ENCODE measurements at regions not wholly inside any gene's neighbourhood (a gene's known extent, or its start where the extent isn't known, plus 50 kb on each side); places are given as distances from the start of the nearest gene placed in this dataset.

DNA sequence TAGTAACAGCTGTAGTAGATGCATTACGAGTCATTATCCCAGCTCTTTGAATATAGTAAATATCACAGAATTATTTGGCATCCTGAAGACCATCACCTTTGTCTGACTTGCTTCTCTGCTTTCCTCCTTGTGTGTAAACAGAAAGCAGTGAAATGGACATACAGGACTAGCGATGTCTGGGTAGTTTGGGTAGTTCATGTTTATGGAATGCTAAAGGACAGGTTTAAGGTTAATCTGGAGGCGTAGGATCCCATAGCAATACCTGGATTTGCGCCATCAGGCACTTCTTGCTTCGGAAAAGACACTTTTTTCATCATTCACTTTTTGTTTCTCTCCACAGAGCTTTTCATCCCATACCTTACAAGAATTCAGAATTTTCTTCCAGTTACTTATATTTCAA lies 232.2 kb downstream of the GPAT3 start:
- no peak for TF ChIP-seq POLR2A (IDR thresholded peaks at IDR 0.05)
- no peak for TF ChIP-seq CTCF (IDR thresholded peaks at IDR 0.05)
- no peak for TF ChIP-seq EP300 (IDR thresholded peaks at IDR 0.05)
